HAP-1 (cell line): ENCODE measurements at regions not wholly inside any gene's neighbourhood (a gene's known extent, or its start where the extent isn't known, plus 50 kb on each side); places are given as distances from the start of the nearest gene placed in this dataset.
"Not testable (repeated sequence)": the region's sequence is repeated elsewhere in the genome, so short reads cannot be mapped to it uniquely, and the experiment has no call there.

Experiments
- DNase-seq, 2 experiments: peaks; one replicate each; pipeline ENCODE4 v3.0.0-alpha.2; 2016 to 2020; ENCODE audit warnings: low spot score in 2 of 2
- H3K27me3 ChIP-seq: fragments of 250-450 bp; sonication (Bioruptor Pico); 2 replicates; pipeline ENCODE4 v1.5.1; 2020; ENCODE audit warnings: low read depth, mild to moderate bottlenecking, moderate library complexity
- H3K36me3 ChIP-seq: fragments of 250-450 bp; sonication (Bioruptor Pico); replicated peaks from 2 replicates; pipeline ENCODE4 v1.5.1; 2020; ENCODE audit warnings: mild to moderate bottlenecking
- H3K4me1 ChIP-seq: fragments of 250-450 bp; sonication (Bioruptor Pico); 2 replicates; pipeline ENCODE4 v1.5.1; 2020; ENCODE audit warnings: mild to moderate bottlenecking
- H3K4me3 ChIP-seq: fragments of 250-450 bp; sonication (Bioruptor Pico); 2 replicates; pipeline ENCODE4 v1.5.1; 2020; ENCODE audit warnings: mild to moderate bottlenecking, moderate library complexity
- H3K9me3 ChIP-seq: fragments of 250-450 bp; sonication (Bioruptor Pico); 2 replicates; pipeline ENCODE4 v1.5.1; 2020; ENCODE audit warnings: mild to moderate bottlenecking, moderate library complexity
- in situ Hi-C: fragments of 300-500 bp; cut with MboI; formaldehyde crosslinking; loops from 3 replicates; pipeline ENCODE4 v1.14.3; 2020; ENCODE audit warnings: low sequenced_read_pairs, inconsistent platforms, mixed read lengths

- H3K9me3 ChIP-seq = no peaks in the 10 kb centered on the region
- H3K4me3 ChIP-seq = no peak overlapping the region
- H3K4me1 ChIP-seq = no peaks in the 10 kb centered on the region
- no peak for DNase-seq
- in situ Hi-C loops = no loop called here
- no peaks in the 10 kb centered on the region for H3K36me3 ChIP-seq
- H3K27me3 ChIP-seq = no peaks in the 10 kb centered on the region
Measured at GRCh38 chrX:7996851-7997250, 69.6 kb upstream of the PNPLA4 start.

- Histone ChIP-seq H3K4me1 (no peaks in the 10 kb centered on the region), H3K27me3 (no peaks in the 10 kb centered on the region), H3K36me3 (no peaks in the 10 kb centered on the region), H3K4me3 (no peak overlapping the region), H3K9me3 (no peaks in the 10 kb centered on the region)
- in situ Hi-C loops = no loop called here
- DNase-seq = peak; percentile 43 to 46
Measured at GRCh38 chrX:7996414-7996813, 69.2 kb upstream of the PNPLA4 start.

- no peaks in the 10 kb centered on the region for H3K9me3 ChIP-seq
- H3K4me1 ChIP-seq = no peaks in the 10 kb centered on the region
- in situ Hi-C loops = no loop called here
- no peaks in the 10 kb centered on the region for H3K36me3 ChIP-seq
- DNase-seq = no peak
- no peak overlapping the region for H3K4me3 ChIP-seq
- no peaks in the 10 kb centered on the region for H3K27me3 ChIP-seq
Measured at GRCh38 chrX:7993873-7994272, 66.7 kb upstream of the PNPLA4 start.

GRCh38 chrX:7988013-7988759 is 61.0 kb upstream of the PNPLA4 start:
- DNase-seq, H3K36me3 ChIP-seq, H3K27me3 ChIP-seq, in situ Hi-C loops, H3K4me1 ChIP-seq, H3K9me3 ChIP-seq, H3K4me3 ChIP-seq: not testable (repeated sequence)

- Histone ChIP-seq H3K4me1 (no peaks in the 10 kb centered on the region), H3K9me3 (no peaks in the 10 kb centered on the region), H3K36me3 (no peaks in the 10 kb centered on the region), H3K4me3 (no peak overlapping the region), H3K27me3 (no peaks in the 10 kb centered on the region)
- DNase-seq = no peak
- in situ Hi-C loops = no loop called here
Measured at GRCh38 chrX:7987160-7988012, 60.2 kb upstream of the PNPLA4 start.

GRCh38 chrX:7986738-7987137 is 59.5 kb upstream of the PNPLA4 start:
- H3K9me3 ChIP-seq, H3K4me3 ChIP-seq, H3K4me1 ChIP-seq, H3K27me3 ChIP-seq, in situ Hi-C loops, DNase-seq, H3K36me3 ChIP-seq: not testable (repeated sequence)

GRCh38 chrX:7985568-7985967 is 58.4 kb upstream of the PNPLA4 start:
- no peaks in the 10 kb centered on the region for H3K4me1 ChIP-seq
- H3K27me3 ChIP-seq = no peaks in the 10 kb centered on the region
- no peak overlapping the region for H3K4me3 ChIP-seq
- DNase-seq = no peak
- H3K9me3 ChIP-seq = no peaks in the 10 kb centered on the region
- in situ Hi-C loops = no loop called here
- H3K36me3 ChIP-seq = no peaks in the 10 kb centered on the region

GRCh38 chrX:7983581-7983980 is 56.4 kb upstream of the PNPLA4 start:
- Histone ChIP-seq H3K4me3 (no peak overlapping the region), H3K27me3 (no peaks in the 10 kb centered on the region), H3K4me1 (no peaks in the 10 kb centered on the region), H3K36me3 (no peaks in the 10 kb centered on the region), H3K9me3 (no peaks in the 10 kb centered on the region)
- no peak for DNase-seq
- in situ Hi-C loops = no loop called here
